Right lobe of liver (tissue), 4 donors: ENCODE measurements at regions not wholly inside any gene's neighbourhood (a gene's known extent, or its start where the extent isn't known, plus 50 kb on each side); places are given as distances from the start of the nearest gene placed in this dataset.

Experiments
- CTCF ChIP-seq, 4 donors: fragments of 200-600 bp in 3 of 4; fragments of 450-650 bp in 1 of 4; IDR thresholded peaks; one replicate each; pipeline versions ENCODE4 v1.5.1 to v1.8.0; 2016 to 2022; ENCODE audit warnings: antibody characterized with exemption in 4 of 4, mild to moderate bottlenecking in 2 of 4
- POLR2A ChIP-seq: fragments of 450-650 bp; IDR thresholded peaks from one replicate; pipeline ENCODE4 v1.6.1; 2017; ENCODE audit warnings: antibody characterized with exemption, mild to moderate bottlenecking
- donor health status: DM: no; HTN: no; CAD: no.
- donor health status: DM: no; HTN: no; CAD: no.
- donor health status: DM: no; HTN: yes; CAD: no.

GRCh38 chr1:72557446-72558049, 275.2 kb upstream of the NEGR1 start:
- no peak for TF ChIP-seq CTCF (IDR thresholded peaks at IDR 0.05)
- TF ChIP-seq POLR2A: no peak
